ENCODE measurements at regions not wholly inside any gene's neighbourhood (a gene's known extent, or its start where the extent isn't known, plus 50 kb on each side); places are given as distances from the start of the nearest gene placed in this dataset.

GRCh38 chr16:66270333-66270927, 96.1 kb upstream of the CDH5 start (continued):
- TF ChIP-seq HNRNPK (IDR thresholded peaks at IDR 0.05; ENCODE audit: low read depth, low read length, poor library complexity, severe bottlenecking) (peak; percentile 35), ELF4 (CRISPR knock-in tag; IDR thresholded peaks at IDR 0.05; ENCODE audit: borderline replicate concordance) (no peak), MATR3 (CRISPR knock-in tag; IDR thresholded peaks at IDR 0.05) (no peak), ZNF569 (CRISPR knock-in tag; IDR thresholded peaks at IDR 0.05; ENCODE audit: borderline replicate concordance) (no peak), ZNF10 (CRISPR knock-in tag; IDR thresholded peaks at IDR 0.05; ENCODE audit: borderline replicate concordance, low read depth) (no peak), POLR2AphosphoS2 (IDR thresholded peaks at IDR 0.05; ENCODE audit: low read depth, low read length) (no peak), AGO2 (optimal IDR thresholded peaks at IDR 0.05; ENCODE audit: low read depth, low read length) (no peak), ZFP62 (CRISPR knock-in tag; IDR thresholded peaks at IDR 0.05) (no peak), ZFP90 (CRISPR knock-in tag; IDR thresholded peaks at IDR 0.05; ENCODE audit: borderline replicate concordance) (peak; percentile 91; the same call in 1 of the 2 replicates), SIN3B (IDR thresholded peaks at IDR 0.05; ENCODE audit: low read length) (no peak), ATF4 (CRISPR knock-in tag; IDR thresholded peaks at IDR 0.05) (no peak), KMT2A (CRISPR knock-in tag; IDR thresholded peaks at IDR 0.05) (0 out of 2 replicates have a peak, but pooled peaks have one; percentile 29), ZSCAN30 (CRISPR knock-in tag; IDR thresholded peaks at IDR 0.05) (no peak), RBAK (CRISPR knock-in tag; IDR thresholded peaks at IDR 0.05) (no peak), ONECUT2 (CRISPR knock-in tag; IDR thresholded peaks at IDR 0.05) (no peak), MLXIP (CRISPR knock-in tag; IDR thresholded peaks at IDR 0.05; ENCODE audit: borderline replicate concordance) (0 out of 2 replicates have a peak, but pooled peaks have one; percentile 50), FOXM1 (CRISPR knock-in tag; IDR thresholded peaks at IDR 0.05) (no peak), ZBED4 (CRISPR knock-in tag; IDR thresholded peaks at IDR 0.05; ENCODE audit: borderline replicate concordance) (no peak), MAX (IDR thresholded peaks at IDR 0.05) (peak; percentile 79), ZNF138 (CRISPR knock-in tag; IDR thresholded peaks at IDR 0.05; ENCODE audit: low read depth) (no peak), FOSL1 (CRISPR knock-in tag; IDR thresholded peaks at IDR 0.05; ENCODE audit: borderline replicate concordance) (no peak), YEATS4 (CRISPR knock-in tag; IDR thresholded peaks at IDR 0.05; ENCODE audit: borderline replicate concordance) (peak; percentile 77)
